Activated CD4-positive, alpha-beta T cell treated with anti-CD3 and anti-CD28 coated beads, Interleukin-2, amount 50 U/mL, for 4 hours (primary cell): ENCODE measurements at regions not wholly inside any gene's neighbourhood (a gene's known extent, or its start where the extent isn't known, plus 50 kb on each side); places are given as distances from the start of the nearest gene placed in this dataset.
A peak's percentile ranks its signal among the peaks of the same experiment; 100 is the strongest.

Experiments used
- DNase-seq, 2 experiments: peaks; one replicate each; pipeline ENCODE4 v3.0.0-alpha.2; 2020

DNA sequence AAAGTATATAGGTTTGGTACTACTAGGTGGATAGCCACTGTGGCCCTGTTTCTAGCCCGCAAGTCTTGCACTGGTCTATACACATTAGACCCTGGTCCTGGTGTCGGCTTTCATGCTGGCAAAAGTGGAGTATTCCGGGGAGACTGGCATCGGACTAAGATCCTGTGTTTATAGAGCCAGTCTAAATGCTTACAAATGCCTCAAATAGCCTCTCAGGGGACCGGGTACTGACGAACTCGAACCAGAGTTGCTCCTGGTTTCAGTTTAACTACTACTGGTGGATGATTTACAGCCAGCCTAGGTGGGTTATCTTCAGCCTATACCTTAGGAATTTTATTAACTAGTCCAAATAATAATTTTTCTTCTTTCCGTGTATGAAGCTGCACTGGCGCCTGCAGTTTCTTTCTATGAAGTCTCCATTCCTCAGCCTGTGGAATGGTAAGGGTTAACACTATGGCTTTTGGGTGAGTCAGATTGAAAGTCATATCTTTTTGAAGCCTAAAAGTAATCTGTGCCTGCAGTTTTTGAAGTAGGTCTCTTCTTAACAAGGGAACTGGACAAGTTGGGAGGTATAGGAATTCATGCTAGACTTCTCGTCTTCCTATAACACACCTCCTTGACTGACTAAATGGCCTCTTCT, 51.3 kb downstream of the OR10H4 start:
- no peak for DNase-seq

DNA sequence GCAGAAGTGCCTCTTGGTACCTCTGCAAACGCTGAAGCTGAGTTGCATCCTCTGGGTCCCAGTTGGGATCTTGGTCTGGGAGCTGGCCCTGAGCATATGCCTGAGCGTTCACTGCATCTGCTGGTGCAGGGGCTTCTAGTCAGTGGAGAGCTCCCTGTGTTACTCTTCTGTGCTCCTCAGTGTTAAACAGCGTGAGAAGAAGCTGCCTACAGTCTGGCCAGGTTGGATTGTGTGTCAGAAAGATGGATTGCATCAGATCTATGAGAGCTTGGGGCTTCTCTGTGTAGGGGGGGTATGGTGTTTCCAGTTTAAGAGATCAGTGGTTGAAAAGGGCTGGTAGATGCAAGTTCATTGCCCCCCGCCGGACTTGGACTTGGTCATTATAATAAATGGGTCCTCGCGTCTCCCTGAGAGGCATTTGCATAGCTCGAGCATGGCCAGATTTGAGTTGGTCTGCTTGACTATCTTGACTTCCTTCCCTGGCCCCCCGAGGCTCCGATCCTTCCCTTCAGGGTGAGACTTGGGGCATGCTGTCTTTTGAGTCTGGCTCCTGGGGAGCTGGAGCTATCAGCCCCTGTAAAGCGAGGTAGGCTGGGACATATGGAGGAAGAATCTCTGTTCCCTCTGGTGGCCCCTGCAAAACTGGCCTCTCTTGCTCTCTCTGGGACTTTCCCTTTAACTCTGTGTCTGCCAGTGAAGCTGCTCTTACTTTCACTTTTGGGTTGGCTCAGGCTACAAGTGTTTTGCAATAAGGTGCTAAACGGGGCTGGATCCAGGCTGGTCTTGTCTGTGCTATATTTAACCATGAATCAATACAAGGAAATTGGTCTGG, 52.9 kb downstream of the OR10H4 start:
- DNase-seq = peak; percentile 7 to 16

DNA sequence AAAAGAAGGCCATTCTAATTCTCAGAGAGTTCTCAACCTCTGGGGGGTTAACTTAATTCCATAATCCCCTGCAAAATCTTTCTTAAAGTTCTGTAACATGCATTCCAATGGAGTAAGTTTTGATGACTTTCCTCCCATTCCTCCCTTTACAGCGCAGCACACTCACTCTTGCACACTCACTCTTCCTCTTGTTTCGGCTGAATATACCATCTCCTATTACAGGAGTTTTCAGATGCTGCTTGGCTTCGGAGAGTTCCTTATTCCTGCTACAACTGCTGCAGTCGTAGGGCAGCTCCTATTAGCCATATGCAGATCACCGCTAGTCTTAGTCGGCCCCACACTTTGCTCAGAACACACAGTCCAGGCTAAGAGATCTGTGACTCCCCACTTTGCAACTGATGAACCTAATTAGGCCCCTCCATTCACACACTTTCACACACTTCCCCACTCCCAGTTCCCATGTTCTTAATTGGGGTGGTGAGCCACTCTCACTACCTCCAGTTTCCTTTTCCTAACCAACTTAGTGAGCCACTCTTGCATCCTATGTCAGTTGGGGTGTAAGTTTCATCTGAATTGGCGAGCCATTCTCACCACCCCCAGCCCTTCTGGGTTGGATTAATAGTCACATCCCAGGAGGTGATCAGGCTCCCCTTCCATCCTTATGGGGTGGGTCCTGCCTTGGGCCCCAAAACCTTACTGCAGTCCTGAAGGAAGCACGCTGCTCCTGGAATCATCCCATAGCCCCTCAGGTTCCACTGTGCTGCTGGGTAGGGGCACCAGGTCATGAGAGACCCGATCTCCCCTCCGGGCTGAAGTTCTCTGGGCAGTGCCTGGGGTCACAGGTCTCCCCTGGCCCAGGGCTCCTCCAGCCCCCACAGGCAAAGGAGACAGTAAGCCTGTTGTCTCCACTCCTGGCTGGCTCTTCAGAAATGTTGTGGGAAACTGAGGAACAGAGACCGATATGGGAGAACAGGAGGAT, 53.9 kb downstream of the OR10H4 start:
- DNase-seq = no peak

DNA sequence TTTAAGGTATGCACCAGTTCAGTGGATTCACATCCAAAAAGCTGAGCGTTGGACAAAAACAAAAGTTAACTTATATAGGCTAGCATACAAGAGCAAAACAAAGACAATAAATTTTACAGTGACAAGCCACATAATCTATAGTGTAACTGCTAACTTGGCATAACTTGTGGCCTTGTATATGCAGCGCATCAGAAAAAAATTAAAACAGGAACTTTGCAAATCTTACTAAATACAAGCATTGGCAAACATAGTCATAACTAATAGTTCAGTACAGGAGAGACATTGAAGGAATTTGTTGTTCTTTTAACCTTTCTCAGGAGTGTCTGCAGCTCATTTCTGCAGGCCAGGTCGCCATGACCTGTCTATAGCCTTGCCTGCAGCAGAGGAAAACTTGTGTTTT, 54.6 kb downstream of the OR10H4 start:
- DNase-seq = no peak

DNA sequence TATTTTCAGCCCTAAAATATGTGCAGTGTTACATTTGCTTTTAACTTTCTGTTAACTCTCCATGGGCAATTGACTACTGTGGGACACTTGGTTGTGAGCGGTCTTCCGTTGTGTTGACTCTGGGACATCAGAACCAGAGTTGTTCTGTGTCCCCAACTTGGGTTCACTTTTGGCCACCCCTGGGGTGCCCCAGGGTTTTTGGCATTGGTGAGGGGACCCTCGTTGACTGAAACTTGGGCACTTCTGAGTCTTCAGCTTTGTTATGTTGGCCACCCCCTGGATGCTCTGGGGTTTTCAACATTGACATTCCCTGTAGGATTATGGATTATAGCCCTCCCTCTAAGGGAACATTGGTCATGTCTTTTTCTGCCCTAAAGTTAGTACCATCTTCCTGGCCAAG, 57.1 kb downstream of the OR10H4 start:
- no peak for DNase-seq

DNA sequence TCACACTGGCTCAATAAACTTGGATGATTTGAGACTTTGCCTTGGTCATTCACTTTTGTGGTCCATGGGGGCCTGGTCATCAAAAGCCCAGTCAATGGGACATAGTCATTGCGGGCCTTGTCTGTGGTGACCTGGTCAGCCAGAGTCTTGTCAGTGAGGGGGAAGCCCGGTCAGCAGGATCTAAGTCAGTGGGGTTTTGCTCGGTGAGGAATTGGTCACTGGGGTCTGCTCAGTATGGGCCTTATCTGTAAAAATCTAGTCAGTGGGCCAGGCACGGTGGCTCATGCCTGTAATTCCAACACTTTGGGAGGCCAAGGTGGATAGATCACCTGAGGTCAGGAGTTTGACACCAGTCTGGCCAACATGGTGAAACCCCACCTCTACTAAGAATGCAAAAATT, 63.7 kb upstream of the TPM4 start:
- no peak for DNase-seq

DNA sequence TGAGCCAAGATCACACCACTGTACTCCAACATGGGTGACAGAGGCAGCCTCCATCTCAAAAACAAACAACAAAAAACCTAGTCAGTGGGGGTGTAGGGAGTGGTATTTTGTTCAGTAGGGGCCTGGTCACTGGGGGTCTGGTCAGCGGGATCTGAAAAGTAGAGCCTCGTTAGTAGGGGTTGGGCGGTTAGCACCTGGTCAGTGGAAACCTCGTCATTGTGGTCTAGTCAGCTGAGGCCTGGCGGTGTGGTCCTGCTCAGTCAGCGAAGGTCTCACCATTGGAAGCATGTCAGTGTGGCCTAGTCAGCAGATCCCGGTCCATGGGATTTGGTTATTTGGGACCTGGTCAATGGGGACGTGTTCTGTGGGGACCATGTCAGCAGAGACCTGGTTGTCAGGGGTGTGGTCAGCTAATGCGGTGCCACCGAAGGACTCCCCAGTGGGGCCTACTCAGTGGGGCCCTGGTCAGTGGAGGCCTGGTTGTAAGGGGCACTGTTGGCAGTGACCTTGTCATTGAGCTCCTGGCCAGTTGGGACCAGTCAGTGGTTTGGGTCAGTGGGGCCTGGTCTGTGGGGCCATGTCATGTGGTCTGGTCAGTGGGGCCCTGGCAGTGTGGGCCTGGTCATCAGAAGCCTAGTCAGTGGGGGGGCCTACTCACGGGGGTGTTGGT, 63.0 kb upstream of the TPM4 start:
- DNase-seq = no peak

DNA sequence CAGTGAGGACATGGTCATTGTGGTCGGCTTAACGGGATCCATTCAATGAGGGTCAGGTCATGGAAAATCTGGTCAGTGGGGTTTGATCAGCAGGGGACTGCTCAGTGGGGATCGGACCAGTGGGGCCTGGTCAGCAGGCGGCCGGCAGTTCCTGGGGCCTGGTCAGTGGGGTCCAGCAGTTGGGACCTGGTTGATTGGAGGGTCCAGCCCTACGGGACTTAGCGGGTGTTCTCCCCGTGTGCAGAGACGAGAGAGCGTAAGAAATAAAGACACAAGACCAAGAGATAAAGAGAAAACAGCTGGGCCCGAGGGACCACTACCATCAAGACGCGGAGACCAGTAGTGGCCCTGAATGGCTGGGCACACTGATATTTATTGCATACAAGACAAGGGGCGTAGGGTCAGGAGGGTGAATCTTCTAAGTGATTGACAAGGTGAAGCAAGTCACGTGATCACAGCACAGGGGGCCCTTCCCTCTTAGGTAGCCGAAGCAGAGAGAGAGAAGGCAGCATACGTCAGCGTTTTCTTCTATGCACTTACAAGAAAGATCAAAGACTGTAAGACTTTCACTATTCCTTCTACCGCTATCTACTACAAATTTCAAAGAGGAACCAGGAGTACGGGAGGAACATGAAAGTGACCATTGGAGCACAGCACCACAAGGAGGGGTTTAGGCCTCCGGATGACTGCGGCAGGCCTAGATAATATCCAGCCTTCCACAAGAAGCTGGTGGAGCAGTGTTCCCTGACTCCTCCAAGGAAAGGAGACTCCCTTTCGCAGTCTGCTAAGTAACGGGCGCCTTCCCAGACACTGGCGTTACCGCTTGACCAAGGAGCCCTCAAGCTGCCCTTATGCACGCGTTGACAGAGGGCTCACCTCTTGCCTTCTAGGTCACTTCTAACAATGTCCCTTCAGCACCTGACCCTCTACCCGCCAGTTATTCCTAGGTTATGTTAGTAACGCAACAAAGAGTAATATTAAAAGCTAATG, 62.1 kb upstream of the TPM4 start:
- no peak for DNase-seq

DNA sequence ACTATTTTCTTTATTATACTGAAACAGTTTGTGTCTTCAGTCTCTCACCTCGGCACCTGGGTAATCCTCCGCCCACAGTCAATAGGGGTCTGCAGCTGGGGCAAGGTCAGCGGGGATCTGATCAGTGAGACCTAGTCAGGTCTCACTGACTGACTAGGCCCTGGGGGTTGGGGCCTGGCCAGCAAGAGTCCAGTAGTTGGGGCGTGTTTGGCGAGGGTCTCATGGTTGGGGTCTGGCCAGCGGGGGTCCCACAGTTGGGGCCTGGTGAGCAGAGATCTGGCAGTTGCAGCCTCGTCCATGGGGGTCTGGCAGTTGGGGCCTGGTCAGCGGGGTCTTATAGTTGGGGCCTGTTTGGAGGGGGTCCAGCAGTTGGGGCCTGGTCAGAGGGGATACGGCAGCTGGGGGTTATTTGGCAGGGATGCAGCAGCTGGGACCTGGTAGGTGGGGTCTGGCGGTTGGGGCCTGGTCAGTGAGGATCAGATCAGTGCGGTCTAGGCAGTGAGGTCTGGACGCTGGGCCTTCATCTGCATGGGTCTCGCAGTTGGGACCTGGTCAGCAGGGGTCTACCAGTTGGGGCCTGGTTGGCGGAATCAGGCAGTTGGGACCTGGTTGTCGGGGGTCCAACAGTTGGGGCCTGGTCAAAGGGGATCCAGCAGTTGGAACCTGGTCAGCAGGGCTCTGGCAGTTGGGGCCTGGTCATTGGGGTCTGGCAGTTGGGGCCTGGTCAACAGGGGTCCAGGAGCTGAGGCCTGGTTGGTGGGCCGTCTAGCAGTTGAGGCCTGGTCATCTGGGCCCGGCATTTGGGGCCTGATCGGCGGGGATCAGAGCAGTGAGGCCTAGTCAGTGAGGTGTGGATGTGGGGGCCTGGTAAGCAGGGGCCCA, 61.1 kb upstream of the TPM4 start:
- no peak for DNase-seq

DNA sequence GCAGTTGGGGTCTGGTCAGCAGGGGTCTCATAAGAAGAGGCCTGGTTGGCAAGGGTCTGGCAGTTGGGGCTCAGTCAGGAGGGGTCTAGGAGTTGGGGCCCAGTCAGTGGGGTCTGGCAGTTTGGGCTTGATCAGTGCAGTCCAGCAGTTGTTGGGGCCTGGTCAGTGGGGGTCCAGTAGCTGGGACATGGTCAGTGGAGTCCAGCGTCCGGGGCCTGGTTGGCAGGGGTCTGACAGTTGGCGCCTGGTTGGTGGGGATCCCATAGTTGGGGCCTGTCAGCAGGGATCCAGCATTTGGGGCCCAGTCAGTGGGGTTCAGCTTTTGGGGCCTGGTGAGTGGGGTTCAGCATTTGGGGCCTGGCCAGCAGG, 60.5 kb upstream of the TPM4 start:
- no peak for DNase-seq

DNA sequence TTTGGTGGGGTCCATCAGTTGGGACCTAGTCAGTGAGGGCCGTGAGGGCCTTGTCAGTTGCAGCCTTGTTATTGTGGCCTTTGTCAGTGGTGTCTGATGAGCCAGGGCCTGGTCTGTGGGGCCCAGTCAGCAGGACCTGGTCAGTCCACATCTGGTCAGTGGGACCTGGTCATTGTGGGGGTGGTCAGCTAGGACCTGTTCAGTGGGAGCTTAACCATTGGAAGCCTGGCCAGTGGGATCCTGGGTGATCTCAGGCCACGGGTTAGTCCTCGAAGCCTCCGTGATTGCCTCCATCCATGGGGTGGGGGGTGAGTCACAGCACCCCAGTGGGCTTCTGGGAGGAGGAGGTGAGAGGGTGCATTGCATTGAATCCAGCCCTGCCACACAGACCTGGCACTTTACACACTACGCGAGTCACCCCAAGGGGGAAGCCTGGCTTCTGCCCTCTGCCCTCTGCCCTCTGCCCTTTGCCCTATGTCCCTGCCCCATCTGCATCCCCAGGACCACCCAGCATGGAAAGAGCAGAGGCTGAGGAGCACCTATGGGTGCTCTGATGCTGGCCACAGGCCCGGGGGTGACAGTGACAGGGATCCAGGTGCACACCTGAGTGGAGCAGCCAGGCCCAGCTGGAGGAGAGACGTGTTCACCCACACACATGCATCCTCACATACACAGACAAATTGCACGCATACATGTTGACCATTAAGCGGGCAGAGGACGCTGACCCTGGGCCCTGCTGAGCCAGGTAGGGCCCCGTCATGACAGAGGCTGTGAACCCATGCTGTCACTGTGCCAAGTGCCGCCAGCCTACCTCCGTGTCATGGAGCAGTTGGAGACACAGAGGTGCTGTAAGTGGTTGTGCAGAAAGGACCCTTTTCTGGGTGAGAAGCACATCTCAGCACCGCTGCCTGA, 59.8 kb upstream of the TPM4 start:
- no peak for DNase-seq

DNA sequence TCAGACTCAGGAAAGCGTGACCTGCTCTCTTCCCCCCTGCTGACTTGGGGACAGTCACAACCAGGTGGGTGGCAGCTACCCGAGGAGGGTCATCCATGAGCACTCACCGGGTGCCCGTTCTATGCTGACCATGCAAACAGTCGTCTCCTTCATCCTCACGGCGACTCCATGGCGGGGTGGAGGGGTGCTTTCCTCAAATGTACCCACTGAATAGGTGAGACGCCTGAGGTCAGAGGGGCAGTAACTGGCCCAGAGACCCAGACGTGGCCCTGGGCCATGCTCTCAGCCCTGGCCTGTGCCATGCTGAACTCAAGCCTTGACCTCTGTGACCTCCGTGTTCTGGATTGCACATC, 59.2 kb upstream of the TPM4 start:
- DNase-seq = no peak

DNA sequence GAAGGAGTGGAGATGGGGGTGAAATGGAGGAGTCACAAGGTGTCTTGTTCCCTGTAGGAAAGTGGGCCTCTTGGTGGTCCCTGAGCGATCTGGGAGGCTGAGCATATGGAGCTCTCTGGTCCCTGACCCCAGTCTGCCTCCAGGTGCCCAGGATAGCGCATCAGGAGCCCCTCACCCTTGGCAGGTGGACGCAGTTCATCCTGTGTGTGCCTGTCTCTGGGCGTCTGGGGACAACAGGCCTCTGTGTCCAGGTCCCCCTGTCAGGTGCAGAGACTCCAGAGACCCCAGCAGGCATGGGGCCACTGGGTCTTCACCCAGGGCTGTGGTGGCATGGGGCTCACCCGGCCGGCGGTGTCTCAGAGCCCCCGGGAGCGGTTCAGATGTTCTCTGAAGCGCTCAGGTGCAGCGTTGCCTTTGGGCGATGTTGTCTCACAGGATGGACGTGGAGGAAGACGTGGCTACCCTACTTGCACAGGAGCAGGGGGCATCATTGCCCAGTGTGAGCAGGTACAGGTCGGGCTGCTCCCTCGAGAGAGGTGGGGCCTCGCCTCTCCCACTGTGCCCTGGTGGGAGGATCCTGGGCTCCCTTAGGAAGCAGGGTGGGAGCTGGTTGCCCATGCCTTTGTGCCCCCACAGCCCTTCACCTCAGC, 58.1 kb upstream of the TPM4 start:
- DNase-seq = no peak

DNA sequence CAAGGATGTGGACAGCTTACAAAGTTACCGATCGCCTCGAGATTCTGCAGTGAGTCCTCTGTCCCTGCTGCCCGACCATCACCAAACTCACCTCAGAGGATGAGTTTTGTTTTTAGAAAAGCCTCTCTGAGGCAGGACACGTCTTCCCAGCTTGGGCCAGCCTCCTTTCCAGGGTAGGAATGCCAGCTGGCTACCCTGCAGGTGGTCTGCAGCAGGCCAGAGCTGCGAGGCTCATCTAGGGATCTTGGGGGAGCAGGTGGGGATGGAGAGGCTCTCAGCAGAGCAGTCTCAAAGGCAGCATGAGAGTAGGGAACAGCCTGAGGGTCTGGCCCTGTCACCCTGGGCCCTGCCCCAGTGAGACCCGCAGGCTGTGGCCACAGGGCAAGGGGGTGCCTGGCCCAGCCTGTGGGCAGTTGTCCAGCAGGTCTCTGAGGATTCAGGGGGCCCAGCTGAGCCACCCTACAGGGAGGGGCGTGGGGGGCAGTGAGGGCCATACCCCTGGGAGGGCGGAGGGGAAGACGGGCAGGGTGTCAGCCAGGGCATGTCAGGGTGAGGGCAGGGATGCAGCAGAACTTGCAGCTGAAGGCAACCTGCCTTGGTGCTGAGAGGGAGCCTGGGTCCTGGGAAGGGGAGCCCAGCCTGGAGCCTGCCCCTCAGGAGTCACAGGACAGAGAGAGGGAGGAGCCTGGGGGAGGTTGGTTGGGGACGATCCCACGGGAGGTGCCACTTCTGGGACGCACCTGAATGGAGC, 57.3 kb upstream of the TPM4 start:
- no peak for DNase-seq

DNA sequence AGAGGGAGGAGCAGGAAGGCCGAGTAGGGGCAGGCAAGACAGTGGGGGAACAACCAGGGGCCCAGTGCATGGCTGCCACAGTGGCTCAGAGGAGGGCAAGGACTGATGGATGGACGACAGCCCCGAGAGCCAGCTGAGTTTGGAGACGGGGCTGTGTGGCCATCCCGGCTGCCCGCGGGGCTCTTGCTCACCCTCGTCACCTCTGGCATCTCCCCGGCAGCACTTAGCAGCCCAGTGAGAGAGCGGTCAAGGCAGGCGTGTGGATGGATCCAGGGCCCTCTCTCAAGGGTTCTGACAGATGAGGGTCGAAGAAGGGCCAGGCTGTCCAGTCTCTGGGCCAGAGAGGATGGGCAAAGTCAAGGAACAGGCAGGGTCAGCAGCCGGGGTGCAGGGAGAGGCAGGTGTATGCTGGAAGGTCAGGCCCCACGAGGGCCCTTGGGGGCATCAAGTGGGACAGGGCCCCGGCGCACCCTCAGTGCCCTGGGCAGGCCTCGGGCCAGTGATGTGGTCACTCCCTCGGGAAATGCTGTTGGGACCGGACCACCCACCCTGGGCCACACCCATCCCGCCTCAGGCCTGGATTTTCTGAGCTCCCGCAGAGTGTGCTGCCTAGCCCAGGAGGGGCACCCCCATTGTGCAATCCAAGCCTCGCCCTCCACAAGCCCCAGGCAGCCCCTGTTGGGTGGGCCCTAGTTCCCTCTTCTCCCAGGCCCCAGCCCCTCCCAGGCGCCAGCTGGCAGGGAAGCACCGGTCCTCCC, 56.4 kb upstream of the TPM4 start:
- DNase-seq = no peak

DNA sequence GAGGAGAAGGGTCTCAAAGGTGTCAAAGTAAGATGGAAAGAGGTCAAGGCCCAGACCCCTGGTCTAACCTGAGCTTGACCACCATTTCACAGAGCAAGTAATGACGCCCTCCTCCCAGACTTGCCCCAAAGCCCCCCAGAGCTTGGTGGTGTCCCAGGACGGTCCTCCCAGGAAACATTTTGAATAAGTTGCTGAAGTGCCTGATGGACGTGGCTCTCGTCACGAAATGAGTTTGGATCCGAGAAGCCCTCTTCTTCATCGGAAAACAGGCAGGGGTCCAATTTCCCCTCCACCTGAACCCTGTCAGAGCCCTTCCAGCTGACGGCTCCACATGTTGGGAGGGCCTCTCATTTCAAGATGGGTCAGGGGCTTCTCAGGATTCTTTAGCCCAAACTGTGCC, 54.5 kb upstream of the TPM4 start:
- no peak for DNase-seq

DNA sequence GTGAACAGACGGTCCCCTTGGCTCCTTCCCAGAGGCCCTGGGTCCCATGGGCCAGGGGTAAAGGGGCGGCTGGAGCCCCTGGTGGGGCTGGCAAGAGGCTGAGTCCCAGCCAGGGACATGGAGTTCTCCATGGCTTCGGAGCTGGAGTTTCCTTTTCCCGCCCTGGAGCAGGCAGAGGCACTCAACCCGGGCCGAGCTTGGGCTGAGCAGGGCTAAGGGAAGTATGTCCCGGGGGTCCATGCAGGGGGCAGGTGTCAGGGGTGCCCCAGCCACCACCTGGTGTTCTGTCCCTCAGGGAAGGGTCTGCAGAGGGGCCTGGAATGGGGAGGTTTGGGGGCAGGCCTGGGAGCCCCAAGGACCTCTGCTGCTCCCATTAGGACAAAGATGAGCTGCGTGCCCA, 54.0 kb upstream of the TPM4 start:
- no peak for DNase-seq

DNA sequence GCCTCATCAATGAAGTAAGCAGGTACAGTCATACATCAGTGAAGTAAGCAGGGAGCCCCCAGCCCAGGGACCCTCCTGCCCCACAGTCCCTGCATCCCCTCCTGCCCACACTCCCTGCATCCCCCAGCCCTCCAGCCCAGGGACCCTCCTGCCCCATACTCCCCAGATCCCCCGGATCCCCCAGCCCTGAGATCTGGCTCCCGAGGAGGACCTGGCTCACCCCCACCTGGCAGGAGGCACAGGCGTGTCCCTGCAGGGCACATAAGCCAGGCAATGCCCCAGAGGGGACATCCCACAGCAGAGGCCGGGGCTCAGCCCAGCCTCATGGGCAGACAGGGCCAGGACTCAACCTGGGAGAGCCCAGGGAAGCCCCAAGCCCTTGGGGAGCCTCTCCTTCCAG, 53.6 kb upstream of the TPM4 start:
- DNase-seq = no peak
